IPS-20b (cell line): ENCODE measurements at regions not wholly inside any gene's neighbourhood (a gene's known extent, or its start where the extent isn't known, plus 50 kb on each side); places are given as distances from the start of the nearest gene placed in this dataset.

Experiments used
- H3K27ac ChIP-seq: one replicate; pipeline ENCODE4 v1.5.1; 2013; ENCODE audit warnings: low read length
- H3K27me3 ChIP-seq: 2 replicates; pipeline ENCODE4 v1.6.1; 2013; ENCODE audit warnings: mild to moderate bottlenecking, low read length, inconsistent platforms; ENCODE audit not compliant: insufficient read depth
- H3K36me3 ChIP-seq: 2 replicates; pipeline ENCODE4 v1.6.1; 2013; ENCODE audit warnings: low read depth, mild to moderate bottlenecking, inconsistent platforms, low read length, moderate library complexity; ENCODE audit not compliant: insufficient read depth
- H3K4me1 ChIP-seq: 2 replicates; pipeline ENCODE4 v1.6.1; 2013; ENCODE audit warnings: mild to moderate bottlenecking, control low read depth, inconsistent platforms, low read length, moderate library complexity; ENCODE audit not compliant: insufficient read depth
- H3K4me3 ChIP-seq: 2 replicates; pipeline ENCODE4 v1.5.1; 2013; ENCODE audit warnings: mild to moderate bottlenecking, low read length, inconsistent platforms
- H3K9ac ChIP-seq: 2 replicates; pipeline ENCODE4 v1.6.1; 2013; ENCODE audit warnings: low read depth, mild to moderate bottlenecking, inconsistent platforms, low read length, moderate library complexity
- H3K9me3 ChIP-seq: 2 replicates; pipeline ENCODE4 v1.6.1; 2013; ENCODE audit warnings: mild to moderate bottlenecking, low read depth, low read length, inconsistent platforms; ENCODE audit not compliant: insufficient read depth

GRCh38 chr1:98077691-98078090 is 156.9 kb upstream of the DPYD start:
- Histone ChIP-seq H3K9ac (no peak overlapping the region), H3K4me3 (no peak overlapping the region), H3K27me3 (no peaks in the 10 kb centered on the region), H3K27ac (no peak overlapping the region), H3K4me1 (peaks cover 4% of the 10 kb centered on the region; the same call in 1 of the 2 replicates), H3K36me3 (no peaks in the 10 kb centered on the region), H3K9me3 (no peaks in the 10 kb centered on the region)

- Histone ChIP-seq H3K4me1 (peaks cover 4% of the 10 kb centered on the region; the same call in 1 of the 2 replicates), H3K36me3 (no peaks in the 10 kb centered on the region), H3K27me3 (no peaks in the 10 kb centered on the region), H3K9me3 (no peaks in the 10 kb centered on the region), H3K4me3 (no peak overlapping the region), H3K9ac (no peak overlapping the region), H3K27ac (no peak overlapping the region)
Measured at GRCh38 chr1:98075626-98076025, 154.8 kb upstream of the DPYD start.

DNA sequence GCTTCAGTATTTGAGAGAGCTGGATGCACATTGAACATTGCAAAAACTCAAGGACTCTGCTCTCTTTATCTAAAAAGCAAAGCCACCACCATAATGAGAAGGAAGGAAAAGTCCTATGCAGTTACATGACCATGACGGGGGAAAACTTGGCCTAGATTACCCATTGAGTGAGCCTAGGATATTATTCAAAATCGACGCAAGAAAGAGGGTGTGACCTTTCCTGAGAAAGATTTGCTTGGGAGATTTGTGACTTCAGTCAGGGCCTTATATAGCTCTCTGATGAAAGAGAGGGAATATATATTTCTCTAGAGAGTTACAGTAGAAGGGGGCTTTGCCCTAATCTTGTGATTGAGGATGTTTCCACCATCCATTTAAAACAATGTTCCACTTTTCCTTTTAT is 153.0 kb upstream of the DPYD start:
- Histone ChIP-seq H3K27me3 (no peaks in the 10 kb centered on the region), H3K4me3 (no peak overlapping the region), H3K9ac (no peak overlapping the region), H3K27ac (no peak overlapping the region), H3K36me3 (no peaks in the 10 kb centered on the region), H3K9me3 (no peaks in the 10 kb centered on the region), H3K4me1 (peaks cover 16% of the 10 kb centered on the region)

GRCh38 chr1:98073106-98073505 is 152.3 kb upstream of the DPYD start:
- Histone ChIP-seq H3K4me1 (peaks cover 16% of the 10 kb centered on the region), H3K27me3 (no peaks in the 10 kb centered on the region), H3K4me3 (no peak overlapping the region), H3K9ac (no peak overlapping the region), H3K36me3 (no peaks in the 10 kb centered on the region), H3K9me3 (no peaks in the 10 kb centered on the region), H3K27ac (no peak overlapping the region)

GRCh38 chr1:98072047-98072446 is 151.2 kb upstream of the DPYD start:
- Histone ChIP-seq H3K27ac (no peak overlapping the region), H3K36me3 (no peaks in the 10 kb centered on the region), H3K9me3 (no peaks in the 10 kb centered on the region), H3K4me3 (no peak overlapping the region), H3K4me1 (peaks cover 16% of the 10 kb centered on the region), H3K9ac (no peak overlapping the region), H3K27me3 (no peaks in the 10 kb centered on the region)

DNA sequence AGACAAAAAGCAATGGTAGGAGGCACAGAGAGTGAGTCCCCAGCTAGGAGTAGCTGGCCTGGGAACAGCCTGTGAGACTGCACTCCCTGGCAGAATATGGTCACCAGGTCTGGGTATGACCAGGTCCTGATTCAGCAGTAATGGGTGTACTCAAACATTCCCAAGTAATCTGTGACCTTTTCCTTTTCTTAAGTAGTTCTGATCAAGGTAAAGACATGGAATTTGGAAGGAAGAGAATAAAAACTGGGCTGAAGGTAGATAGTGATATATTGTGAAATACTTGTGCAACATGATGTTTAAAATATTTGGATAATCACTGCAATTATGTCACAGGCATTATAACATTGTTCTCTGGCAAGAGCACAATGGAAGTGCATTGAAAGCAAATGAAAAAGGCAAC is 147.2 kb upstream of the DPYD start:
- H3K9me3 ChIP-seq, result no peaks in the 10 kb centered on the region
- H3K9ac ChIP-seq, result no peak overlapping the region
- H3K4me1 ChIP-seq, result peaks cover 12% of the 10 kb centered on the region
- H3K4me3 ChIP-seq, result no peak overlapping the region
- no peak overlapping the region for H3K27ac ChIP-seq
- H3K27me3 ChIP-seq, result no peaks in the 10 kb centered on the region
- no peaks in the 10 kb centered on the region for H3K36me3 ChIP-seq

GRCh38 chr1:98066911-98067310 is 146.1 kb upstream of the DPYD start:
- Histone ChIP-seq H3K9ac (no peak overlapping the region), H3K4me1 (peaks cover 12% of the 10 kb centered on the region), H3K36me3 (no peaks in the 10 kb centered on the region), H3K27me3 (no peaks in the 10 kb centered on the region), H3K4me3 (no peak overlapping the region), H3K9me3 (no peaks in the 10 kb centered on the region), H3K27ac (no peak overlapping the region)

GRCh38 chr1:98059620-98060019 is 138.8 kb upstream of the DPYD start:
- H3K4me1 ChIP-seq, result peaks cover 5% of the 10 kb centered on the region
- H3K36me3 ChIP-seq, result no peaks in the 10 kb centered on the region
- H3K27ac ChIP-seq, result no peak overlapping the region
- H3K9me3 ChIP-seq, result no peaks in the 10 kb centered on the region
- H3K4me3 ChIP-seq, result no peak overlapping the region
- H3K9ac ChIP-seq, result no peak overlapping the region
- H3K27me3 ChIP-seq, result peaks cover 8% of the 10 kb centered on the region; the same call in 1 of the 2 replicates

DNA sequence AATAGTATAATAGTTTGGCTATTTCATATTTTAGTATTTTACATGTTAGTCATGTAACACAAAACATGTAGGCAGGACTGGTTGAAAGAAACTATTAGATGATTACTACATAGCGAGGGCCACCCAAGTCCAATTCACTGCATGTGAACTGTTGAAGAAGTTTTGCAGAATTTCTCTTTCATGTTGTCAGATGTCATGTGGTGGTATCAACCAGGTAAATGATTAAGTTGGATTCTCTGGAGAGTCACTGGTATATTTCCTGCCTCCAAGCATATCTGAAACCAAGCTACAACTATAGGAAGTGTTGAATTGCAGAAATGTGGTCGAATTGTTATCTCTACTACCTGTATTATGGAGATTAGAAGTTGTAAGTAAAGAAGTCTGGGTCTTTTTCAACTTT is 137.8 kb upstream of the DPYD start:
- Histone ChIP-seq H3K9me3 (no peaks in the 10 kb centered on the region), H3K36me3 (no peaks in the 10 kb centered on the region), H3K9ac (no peak overlapping the region), H3K4me3 (no peak overlapping the region), H3K27me3 (peaks cover 14% of the 10 kb centered on the region; the same call in 1 of the 2 replicates), H3K4me1 (peaks cover 5% of the 10 kb centered on the region), H3K27ac (no peak overlapping the region)

- Histone ChIP-seq H3K4me1 (peaks cover 5% of the 10 kb centered on the region), H3K27ac (no peak overlapping the region), H3K4me3 (no peak overlapping the region), H3K9ac (no peak overlapping the region), H3K9me3 (no peaks in the 10 kb centered on the region), H3K36me3 (no peaks in the 10 kb centered on the region), H3K27me3 (peaks cover 27% of the 10 kb centered on the region)
Measured at GRCh38 chr1:98057236-98057910, 136.5 kb upstream of the DPYD start.

DNA sequence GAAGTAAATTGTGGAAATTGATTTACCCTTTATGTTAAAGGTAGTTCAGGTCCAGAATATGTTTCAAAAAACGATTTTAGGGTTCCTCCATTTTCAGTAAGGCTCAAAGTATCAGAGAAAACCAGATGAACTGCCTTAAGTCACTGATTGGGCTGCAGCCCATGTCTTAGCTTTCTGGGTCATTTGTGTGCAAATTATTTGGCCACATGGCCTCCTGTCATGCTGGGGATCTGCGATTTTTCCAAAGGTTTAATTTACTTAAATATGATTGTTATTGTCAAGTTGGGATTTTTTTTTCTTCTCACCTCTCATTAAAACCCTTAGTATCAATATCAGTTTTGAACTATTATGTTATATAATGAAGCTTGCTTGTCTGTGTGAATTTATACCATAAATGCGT is 135.9 kb upstream of the DPYD start:
- no peak overlapping the region for H3K4me3 ChIP-seq
- no peak overlapping the region for H3K9ac ChIP-seq
- no peak overlapping the region for H3K27ac ChIP-seq
- no peaks in the 10 kb centered on the region for H3K9me3 ChIP-seq
- peaks cover 5% of the 10 kb centered on the region for H3K4me1 ChIP-seq
- H3K36me3 ChIP-seq, result no peaks in the 10 kb centered on the region
- peaks cover 33% of the 10 kb centered on the region for H3K27me3 ChIP-seq

GRCh38 chr1:98055457-98055856 is 134.6 kb upstream of the DPYD start:
- H3K9me3 ChIP-seq, result no peaks in the 10 kb centered on the region
- H3K4me3 ChIP-seq, result no peak overlapping the region
- H3K36me3 ChIP-seq, result no peaks in the 10 kb centered on the region
- peaks cover 44% of the 10 kb centered on the region for H3K27me3 ChIP-seq
- peaks cover 5% of the 10 kb centered on the region for H3K4me1 ChIP-seq
- no peak overlapping the region for H3K9ac ChIP-seq
- no peak overlapping the region for H3K27ac ChIP-seq
